NCI-H2107 treated with DMSO at 0.1 percent for 48 hours (cell line): ENCODE measurements at regions not wholly inside any gene's neighbourhood (a gene's known extent, or its start where the extent isn't known, plus 50 kb on each side); places are given as distances from the start of the nearest gene placed in this dataset.

Source experiments
- DNase-seq: peaks from one replicate; lab custom pipeline; 2025; ENCODE audit not compliant: unreplicated experiment; lab: John Stamatoyannopoulos, UW

DNA sequence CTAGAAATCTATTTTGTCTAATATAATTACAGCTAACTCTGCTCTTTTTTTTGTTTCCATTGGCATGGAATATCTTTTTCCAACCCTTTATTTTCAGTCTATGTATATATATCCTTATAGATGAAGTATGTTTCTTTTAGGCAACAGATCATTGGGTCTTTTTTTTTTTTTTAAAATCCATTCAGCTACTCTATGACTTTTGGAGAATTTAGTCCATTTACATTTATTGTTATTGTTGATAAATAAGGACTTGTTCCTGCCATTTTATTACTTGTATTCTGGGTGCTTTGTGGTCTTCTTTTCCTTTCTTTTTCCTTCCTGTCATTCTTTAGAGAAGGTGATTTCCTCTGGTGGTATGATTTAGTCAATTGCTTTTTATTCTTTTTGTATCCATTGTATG lies 296.8 kb downstream of the SMARCA2 start:
- DNase-seq = no peak

DNA sequence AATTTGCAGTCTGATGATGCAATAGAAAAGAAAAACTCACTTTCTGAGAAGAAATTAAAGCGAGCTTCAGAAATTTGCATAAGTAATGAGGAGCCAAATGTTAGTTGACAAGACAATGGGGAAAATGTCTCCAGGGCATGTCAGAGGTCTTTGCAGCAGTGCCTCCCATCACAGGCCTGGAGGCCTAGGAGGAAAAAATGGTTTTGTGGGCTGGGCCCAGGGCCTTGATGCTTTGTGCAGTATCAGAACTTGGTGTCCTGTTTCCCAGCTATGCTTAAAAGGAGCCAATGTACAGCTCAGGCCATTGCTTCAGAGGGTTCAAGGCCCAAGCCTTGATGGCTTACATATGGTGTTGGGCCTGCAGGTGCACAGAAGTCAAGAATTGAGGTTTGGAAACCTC lies 298.4 kb downstream of the SMARCA2 start:
- no peak for DNase-seq

DNA sequence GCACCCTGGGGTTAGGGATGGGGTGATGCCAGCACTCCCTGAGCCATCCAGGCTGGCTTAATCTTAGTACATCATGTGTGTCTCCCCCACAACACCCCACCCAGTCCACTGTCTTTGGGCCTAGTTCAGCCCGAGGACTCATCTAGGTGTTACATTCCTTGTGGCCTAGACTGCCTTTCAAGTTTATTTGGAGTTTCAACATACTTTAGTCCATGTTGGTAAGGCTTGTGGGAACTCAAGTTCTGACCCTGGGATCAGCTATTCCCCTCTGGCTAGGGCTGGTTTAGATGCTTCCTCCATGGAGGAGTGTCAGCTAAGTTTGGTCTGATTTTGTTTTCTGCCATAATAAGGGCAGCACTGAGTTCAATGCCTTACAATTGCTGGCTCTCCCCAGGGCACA lies 302.4 kb downstream of the SMARCA2 start:
- DNase-seq = no peak

DNA sequence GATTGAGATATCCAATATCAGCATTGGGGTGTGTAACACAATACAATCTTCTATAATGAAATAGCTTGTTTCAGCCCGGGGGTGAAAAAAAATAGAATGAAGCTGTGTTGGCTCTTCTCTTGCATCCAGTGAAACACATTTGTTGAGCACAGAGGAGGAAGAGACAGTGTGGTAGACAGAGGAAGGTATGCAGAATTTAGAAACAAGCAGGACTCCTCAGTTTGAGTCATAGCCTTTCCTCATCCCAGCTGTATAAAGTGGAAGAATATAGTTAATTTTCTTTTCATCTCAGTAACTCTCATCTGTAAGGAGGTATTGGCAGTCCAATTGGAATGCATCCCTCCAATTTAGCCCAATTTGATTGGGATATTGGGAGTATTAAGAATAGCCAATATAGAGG lies 302.2 kb upstream of the VLDLR start:
- DNase-seq = no peak

DNA sequence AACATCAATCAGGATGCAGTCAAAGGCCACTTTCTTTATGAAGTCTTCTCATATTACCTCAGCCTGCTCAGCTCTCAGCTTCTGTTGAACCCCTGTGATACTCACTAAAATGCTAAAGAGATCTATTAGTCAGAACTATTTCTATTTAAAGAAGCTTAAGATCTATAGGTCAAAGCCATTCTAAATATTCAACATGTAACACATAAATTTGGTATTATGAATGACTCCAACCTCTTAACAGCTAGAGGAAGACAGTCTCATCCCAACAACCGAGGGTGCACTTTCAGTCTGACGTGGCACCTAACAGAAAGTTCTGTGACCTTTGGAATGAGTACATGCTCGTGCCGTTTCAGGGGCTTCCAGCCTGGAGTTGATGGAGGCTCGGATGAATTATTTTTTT lies 301.5 kb upstream of the VLDLR start:
- no peak for DNase-seq

DNA sequence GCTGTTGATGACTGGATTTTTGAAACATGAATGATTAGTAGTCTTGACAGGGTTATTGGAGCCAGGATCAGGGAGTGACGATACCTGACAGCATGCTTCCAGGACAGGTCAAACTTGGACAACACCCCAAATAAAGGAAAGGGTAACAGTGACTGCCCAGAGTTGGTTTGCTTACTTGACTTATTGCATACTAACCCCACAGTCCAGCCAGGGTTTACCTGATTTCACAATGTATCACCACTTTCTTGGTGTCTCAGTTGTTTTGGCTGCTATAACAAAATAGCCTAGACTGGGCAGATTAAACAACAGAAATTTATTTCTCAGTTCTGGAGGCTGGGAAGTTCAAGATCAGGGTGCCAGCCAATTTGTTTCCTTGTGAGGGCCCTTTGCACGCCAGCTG lies 301.0 kb upstream of the VLDLR start:
- no peak for DNase-seq

DNA sequence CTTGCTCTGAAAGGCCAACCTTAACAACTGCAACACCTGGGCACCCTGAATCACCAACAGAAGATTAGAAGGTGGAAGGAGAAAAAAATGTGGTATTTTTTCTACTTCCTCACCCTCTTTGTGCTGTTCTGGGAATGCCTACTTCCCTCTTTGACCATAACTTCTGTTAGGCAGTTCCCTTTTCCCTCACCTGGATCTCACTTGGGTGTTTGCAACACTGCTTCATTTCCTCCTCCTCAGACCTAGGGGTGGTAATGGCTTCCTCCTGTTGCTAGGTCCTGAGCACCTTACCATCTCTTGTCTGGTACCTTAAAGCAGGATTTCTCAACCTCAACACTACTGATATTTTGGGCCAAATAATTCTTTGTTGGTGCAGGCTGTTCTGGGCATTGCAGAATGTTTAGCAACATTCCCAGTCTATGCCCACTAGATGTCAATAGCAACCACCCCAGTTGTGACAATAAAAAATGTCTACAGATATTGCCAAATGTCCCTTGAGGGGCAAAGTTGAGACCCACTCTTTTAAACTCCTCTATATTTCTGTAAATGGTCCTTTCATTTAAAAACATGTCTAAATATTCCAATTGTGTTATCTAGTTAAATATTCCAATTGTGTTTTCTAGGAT lies 300.0 kb upstream of the VLDLR start:
- DNase-seq = no peak

DNA sequence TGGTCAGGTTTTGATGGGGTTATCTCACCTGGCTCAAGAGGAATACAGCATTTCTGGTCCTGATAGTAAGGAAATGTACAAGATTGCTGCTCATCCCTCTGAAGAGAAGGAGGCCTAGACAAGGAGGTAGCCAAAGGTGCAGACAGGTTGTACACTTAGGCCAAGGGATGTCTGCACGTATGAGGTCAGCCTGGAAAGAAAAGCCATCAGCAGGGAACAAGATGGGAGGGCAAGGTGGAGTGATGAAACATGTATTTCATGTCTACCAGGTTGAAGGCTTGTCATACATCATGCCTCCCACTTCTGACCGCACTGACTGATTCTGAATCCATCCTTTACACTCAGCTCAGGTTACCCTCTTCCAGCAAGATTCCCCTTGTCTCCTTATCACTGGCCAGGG lies 296.8 kb upstream of the VLDLR start:
- no peak for DNase-seq

DNA sequence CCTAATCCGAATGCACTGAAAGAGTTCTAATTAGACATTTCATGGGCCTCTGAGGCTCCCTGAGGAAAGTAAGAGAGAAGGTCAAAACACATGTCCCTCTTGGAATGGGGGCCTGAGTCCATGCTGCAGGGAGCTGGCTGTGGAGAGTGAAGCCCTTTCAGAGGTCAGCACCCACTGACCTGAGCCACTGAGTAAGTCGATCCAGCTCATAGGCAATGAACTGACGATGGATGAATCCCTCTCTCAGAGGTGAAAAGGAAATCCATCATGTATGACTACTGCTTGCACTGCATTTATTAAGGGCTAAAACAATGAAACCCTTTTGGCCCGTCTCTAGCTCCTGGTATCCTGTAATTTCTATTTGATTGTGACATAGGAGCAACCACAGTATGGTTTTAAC lies 288.9 kb upstream of the VLDLR start:
- no peak for DNase-seq

GRCh38 chr9:2335260-2335659 lies 286.3 kb upstream of the VLDLR start:
- no peak for DNase-seq

DNA sequence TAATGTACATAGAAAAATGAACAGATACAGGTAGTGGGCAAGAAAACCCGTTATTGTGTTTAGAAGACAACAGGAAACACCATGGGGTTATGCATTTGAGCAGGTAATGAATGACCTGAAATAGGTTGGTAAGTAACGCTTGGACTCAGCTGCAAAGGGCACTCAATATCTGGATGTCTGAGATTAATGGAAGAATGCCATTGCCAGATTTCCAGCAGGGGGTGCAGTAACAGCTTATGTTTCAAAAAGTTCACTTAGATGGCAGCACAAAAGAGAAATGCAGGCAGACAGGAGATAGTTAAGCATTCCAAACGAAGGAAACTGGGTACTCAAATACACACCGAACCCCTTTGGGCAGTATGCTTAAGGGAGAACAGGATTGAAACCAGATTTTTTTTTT lies 285.5 kb upstream of the VLDLR start:
- DNase-seq = no peak

GRCh38 chr9:2337131-2337530 lies 284.5 kb upstream of the VLDLR start:
- peak; percentile 25 for DNase-seq

GRCh38 chr9:2337627-2338026 lies 284.0 kb upstream of the VLDLR start:
- no peak for DNase-seq

DNA sequence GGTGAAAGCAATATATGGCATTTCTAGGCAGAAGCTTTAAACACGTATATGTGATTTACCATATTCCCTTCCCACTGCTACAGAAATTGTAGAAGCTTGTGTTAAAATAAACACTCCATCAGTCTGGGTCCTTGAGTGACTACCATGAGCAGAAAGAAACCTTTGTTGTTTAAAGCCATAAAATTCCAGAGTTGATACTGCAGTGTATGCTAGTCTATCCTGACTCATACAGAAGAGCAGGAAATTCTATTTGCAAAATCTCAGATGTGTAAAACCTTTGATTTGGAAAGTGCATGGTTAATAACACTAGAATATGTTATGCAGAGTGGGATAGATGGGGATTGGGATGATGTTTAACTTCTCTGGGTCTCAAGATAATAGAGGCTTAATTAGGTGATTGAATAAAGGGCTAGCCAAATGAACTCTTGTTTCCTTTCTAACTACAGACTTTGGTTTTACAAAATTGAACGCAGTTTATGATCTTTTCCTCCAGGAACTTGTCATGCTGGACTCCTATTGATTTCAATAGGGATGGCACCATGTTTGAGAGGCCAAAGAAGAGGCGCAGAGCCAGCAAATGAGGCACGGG lies 282.7 kb upstream of the VLDLR start:
- DNase-seq = no peak

DNA sequence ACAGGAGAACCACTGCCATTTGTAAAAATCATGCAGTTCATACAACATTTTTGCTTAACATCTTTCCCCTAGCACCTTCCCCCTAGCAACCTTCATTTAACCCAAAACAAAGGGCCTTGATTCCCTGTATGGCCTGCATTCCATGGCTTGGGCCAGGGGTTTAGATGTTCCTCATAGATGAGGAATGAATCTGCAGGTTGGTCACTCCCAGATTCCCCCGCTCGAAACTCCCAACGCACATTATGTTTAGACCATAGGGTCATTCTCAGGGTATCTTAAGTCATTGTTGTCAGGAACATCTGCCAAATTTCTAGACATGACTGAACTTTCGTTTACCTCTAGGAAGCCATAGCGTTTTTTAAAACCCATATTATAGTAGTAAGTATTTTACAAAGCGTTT lies 282.2 kb upstream of the VLDLR start:
- DNase-seq = no peak

DNA sequence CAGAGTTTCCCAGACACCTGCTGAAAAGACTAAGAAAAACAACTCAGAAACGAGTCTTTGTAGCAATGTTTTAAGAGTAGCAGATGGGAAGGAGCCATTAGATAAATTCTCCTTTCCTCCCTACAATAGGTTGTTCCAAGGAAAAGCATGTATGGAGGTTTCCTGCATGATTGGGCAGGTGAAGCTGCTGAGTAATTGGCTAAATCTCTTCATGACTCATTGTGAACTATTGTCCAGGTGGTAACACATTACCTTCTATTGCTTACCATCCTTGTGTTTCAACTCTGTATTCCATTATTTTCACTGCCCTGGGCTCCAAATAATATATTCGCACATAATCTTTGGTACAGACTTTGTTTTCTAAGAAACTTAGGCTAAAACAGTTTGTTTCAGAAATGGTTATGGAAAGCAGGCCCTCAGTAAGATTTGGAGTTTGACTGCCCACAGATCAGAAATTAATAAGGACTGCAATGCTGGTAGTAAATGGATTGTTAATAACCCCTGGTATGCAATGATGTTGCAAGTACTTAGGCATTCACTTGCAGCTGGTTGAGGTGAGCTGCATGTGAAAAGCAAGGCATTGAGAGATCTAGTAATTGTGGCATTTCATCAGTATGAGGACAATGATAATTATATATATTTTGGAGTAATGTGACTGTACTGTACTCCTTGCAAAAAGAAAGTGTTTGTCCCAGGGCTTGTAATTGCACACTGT lies 281.4 kb upstream of the VLDLR start:
- peak; percentile 2 for DNase-seq

DNA sequence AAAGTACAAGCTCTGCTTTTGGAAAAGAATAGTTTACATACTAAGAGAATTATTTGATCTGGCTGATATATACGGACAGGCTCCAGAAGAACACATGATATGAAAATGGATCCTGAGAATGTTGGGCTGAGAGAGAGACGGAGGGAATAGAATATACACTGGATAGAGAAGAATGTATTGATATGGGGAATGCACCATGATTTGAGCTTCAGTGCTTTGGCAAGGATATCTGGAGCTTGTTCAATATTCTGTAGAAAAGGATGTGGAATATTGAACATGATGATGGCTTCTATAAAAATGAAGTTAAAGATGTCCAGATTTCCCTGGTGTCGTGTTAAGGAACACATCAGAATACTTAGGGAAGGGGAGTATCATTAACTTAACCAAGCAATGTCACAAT lies 280.5 kb upstream of the VLDLR start:
- no peak for DNase-seq

DNA sequence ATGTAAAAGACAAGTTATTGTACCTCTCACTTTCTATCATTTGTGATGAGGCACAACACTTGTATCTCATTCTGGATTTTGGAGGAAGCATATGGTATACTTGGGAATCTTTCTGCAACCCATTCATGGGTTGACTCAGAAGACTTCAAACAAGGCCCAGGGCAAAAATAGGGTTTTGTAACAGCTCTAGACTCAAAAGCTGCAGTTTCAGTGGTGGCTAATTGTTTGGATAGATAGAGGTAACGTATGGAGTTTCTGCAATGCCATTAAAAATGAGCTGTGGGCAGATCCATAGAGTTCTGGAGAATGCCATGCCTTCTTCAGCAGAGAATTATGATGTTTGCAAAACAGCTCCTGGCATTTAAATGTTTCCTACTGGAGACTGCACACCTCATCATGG lies 279.6 kb upstream of the VLDLR start:
- DNase-seq = no peak

DNA sequence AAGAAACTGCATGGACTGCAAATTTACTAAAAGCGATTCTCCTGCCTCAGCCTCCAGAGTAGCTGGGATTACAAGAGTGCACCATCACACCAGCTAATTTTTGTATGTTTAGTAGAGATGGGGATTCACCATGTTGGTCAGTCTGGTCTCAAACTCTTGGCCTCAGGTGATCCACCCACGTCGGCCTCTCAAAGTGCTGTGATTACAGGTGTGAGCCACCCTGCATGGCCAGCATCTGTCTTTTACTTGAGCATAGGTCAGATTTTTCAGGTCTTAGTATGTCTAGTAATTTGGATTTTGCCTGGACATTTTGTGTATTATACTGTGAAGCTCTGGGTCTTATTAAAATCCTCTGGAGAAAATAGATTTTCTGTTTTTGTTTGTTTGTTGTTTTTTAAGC lies 277.8 kb upstream of the VLDLR start:
- no peak for DNase-seq

GRCh38 chr9:2344436-2344835 lies 277.2 kb upstream of the VLDLR start:
- DNase-seq = no peak

- DNase-seq = no peak
Observed at GRCh38 chr9:2345013-2345412, 276.6 kb upstream of the VLDLR start.

DNA sequence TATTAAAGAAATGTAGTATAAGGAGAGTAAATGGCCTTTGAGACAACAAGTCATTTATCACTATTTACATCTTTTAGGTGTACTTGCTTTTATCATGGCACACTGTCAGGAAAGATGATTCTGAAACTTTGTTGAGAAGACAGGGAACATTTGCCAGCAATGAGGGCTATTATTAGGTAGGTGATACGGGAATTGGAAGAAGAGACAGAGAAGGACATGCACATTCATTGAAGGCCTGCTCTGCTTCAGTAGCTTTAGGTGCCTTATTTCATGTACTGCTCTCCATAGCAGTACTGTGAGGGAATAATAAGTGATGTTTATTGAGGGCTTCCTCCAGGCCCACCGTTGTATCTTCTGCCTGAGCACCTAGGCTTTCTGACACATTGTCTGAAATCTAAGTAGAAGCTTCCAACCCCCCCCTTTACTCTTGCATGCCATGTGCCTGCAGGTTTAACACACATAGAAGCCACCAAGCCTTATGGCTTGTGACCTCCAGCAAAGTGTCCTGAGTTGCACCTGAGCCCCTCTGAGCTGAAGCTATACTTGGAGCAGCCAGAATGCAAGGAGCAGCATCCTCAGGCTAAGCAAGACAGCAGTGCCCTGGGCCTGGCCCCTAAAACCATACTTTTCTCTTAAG lies 275.2 kb upstream of the VLDLR start:
- DNase-seq = no peak
